ENCODE measurements at regions not wholly inside any gene's neighbourhood (a gene's known extent, or its start where the extent isn't known, plus 50 kb on each side); places are given as distances from the start of the nearest gene placed in this dataset.

- Histone ChIP-seq H3K27me3 (no peaks in the 10 kb centered on the region), H3K4me1 (no peaks in the 10 kb centered on the region), H3K4me3 (no peak overlapping the region), H3K36me3 (no peaks in the 10 kb centered on the region), H3K27ac (no peak overlapping the region), H3K9me3 (no peaks in the 10 kb centered on the region)
- TF ChIP-seq, protein P1, sequence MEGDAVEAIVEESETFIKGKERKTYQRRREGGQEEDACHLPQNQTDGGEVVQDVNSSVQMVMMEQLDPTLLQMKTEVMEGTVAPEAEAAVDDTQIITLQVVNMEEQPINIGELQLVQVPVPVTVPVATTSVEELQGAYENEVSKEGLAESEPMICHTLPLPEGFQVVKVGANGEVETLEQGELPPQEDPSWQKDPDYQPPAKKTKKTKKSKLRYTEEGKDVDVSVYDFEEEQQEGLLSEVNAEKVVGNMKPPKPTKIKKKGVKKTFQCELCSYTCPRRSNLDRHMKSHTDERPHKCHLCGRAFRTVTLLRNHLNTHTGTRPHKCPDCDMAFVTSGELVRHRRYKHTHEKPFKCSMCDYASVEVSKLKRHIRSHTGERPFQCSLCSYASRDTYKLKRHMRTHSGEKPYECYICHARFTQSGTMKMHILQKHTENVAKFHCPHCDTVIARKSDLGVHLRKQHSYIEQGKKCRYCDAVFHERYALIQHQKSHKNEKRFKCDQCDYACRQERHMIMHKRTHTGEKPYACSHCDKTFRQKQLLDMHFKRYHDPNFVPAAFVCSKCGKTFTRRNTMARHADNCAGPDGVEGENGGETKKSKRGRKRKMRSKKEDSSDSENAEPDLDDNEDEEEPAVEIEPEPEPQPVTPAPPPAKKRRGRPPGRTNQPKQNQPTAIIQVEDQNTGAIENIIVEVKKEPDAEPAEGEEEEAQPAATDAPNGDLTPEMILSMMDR (IDR thresholded peaks at IDR 0.05): no peak
- TF ChIP-seq POLR2A (IDR thresholded peaks at IDR 0.05): no peak
- intact Hi-C loops (cut with DNase I): no loop called here
- 86 to 87% methylated on average over 6 of the region's 6 CpGs for WGBS, 2 donors
- no peak for DNase-seq
Measured at GRCh38 chr21:28267449-28267848, 725.2 kb downstream of the LTN1 start.

- TF ChIP-seq, protein P1 (IDR thresholded peaks at IDR 0.05): no peak
- TF ChIP-seq POLR2A (IDR thresholded peaks at IDR 0.05): no peak
- no peak for DNase-seq
- Histone ChIP-seq H3K9me3 (no peaks in the 10 kb centered on the region), H3K27ac (no peak overlapping the region), H3K4me3 (no peak overlapping the region), H3K27me3 (no peaks in the 10 kb centered on the region), H3K36me3 (no peaks in the 10 kb centered on the region), H3K4me1 (peaks cover 0 to 10% (median 0%) of the 10 kb centered on the region in 3 donors)
- intact Hi-C loops (cut with DNase I): no loop called here
- 81 to 100% methylated on average over 1 of the region's 1 CpG for WGBS, 2 donors
Measured at GRCh38 chr21:28266061-28266460, 726.6 kb downstream of the LTN1 start.

- Histone ChIP-seq H3K36me3 (no peaks in the 10 kb centered on the region), H3K4me1 (peaks cover 0 to 10% (median 0%) of the 10 kb centered on the region in 3 donors), H3K27ac (no peak overlapping the region), H3K4me3 (no peak overlapping the region), H3K9me3 (no peaks in the 10 kb centered on the region), H3K27me3 (no peaks in the 10 kb centered on the region)
- WGBS, 2 donors: 75 to 92% methylated on average over 1 to 4 of the region's 4 CpGs
- no peak for DNase-seq
- TF ChIP-seq, protein P1 (IDR thresholded peaks at IDR 0.05): no peak
- TF ChIP-seq POLR2A (IDR thresholded peaks at IDR 0.05): no peak
- intact Hi-C loops (cut with DNase I): no loop called here
Measured at GRCh38 chr21:28263974-28264373, 728.7 kb downstream of the LTN1 start.

GRCh38 chr21:28261298-28261697 is 731.4 kb downstream of the LTN1 start:
- H3K4me1 ChIP-seq: peaks cover 0 to 10% (median 0%) of the 10 kb centered on the region in 3 donors
- no peaks in the 10 kb centered on the region for H3K27me3 ChIP-seq
- 10 to 14% methylated on average over 1 of the region's 1 CpG for WGBS, 2 donors
- no peak overlapping the region for H3K27ac ChIP-seq
- intact Hi-C loops (cut with DNase I): no loop called here
- no peaks in the 10 kb centered on the region for H3K9me3 ChIP-seq
- H3K4me3 ChIP-seq: no peak overlapping the region
- H3K36me3 ChIP-seq: no peaks in the 10 kb centered on the region
- TF ChIP-seq, protein P1 (IDR thresholded peaks at IDR 0.05): no peak
- no peak for TF ChIP-seq POLR2A (IDR thresholded peaks at IDR 0.05)
- no peak for DNase-seq

GRCh38 chr21:28257276-28257675 is 735.4 kb downstream of the LTN1 start:
- WGBS, 2 donors: 28 to 36% methylated on average over 3 of the region's 3 CpGs
- TF ChIP-seq, protein P1 (IDR thresholded peaks at IDR 0.05): no peak
- TF ChIP-seq POLR2A (IDR thresholded peaks at IDR 0.05): no peak
- Histone ChIP-seq H3K27me3 (no peaks in the 10 kb centered on the region), H3K4me3 (no peak overlapping the region), H3K36me3 (no peaks in the 10 kb centered on the region), H3K4me1 (peaks cover 3 to 27% (median 5%) of the 10 kb centered on the region in 3 donors), H3K9me3 (no peaks in the 10 kb centered on the region), H3K27ac (peak overlapping the region in 2 of 4 donors; percentile 30 to 40)
- no peak for DNase-seq
- intact Hi-C loops (cut with DNase I): no loop called here
